ENCODE measurements at regions not wholly inside any gene's neighbourhood (a gene's known extent, or its start where the extent isn't known, plus 50 kb on each side); places are given as distances from the start of the nearest gene placed in this dataset.

GRCh38 chr2:221629468-221629867 lies 57.4 kb upstream of the EPHA4 start:
- Mint-ChIP-seq H3K36me3 (ENCODE audit: low read depth, unreplicated experiment) (no peaks in the 10 kb centered on the region), H3K27me3 (ENCODE audit: unreplicated experiment) (no peaks in the 10 kb centered on the region), H3K27ac (ENCODE audit: unreplicated experiment) (no peak overlapping the region), H3K4me1 (ENCODE audit: unreplicated experiment) (no peaks in the 10 kb centered on the region), H3K9me3 (ENCODE audit: unreplicated experiment) (no peaks in the 10 kb centered on the region), H3K4me3 (ENCODE audit: unreplicated experiment) (no peak overlapping the region)
- no peak for DNase-seq (ENCODE audit: low spot score)
- no peak for TF ChIP-seq CTCF (IDR thresholded peaks at IDR 0.05; ENCODE audit: unreplicated experiment)

- Mint-ChIP-seq H3K4me3 (ENCODE audit: unreplicated experiment) (no peak overlapping the region), H3K27me3 (ENCODE audit: unreplicated experiment) (no peaks in the 10 kb centered on the region), H3K27ac (ENCODE audit: unreplicated experiment) (no peak overlapping the region), H3K9me3 (ENCODE audit: unreplicated experiment) (no peaks in the 10 kb centered on the region), H3K36me3 (ENCODE audit: low read depth, unreplicated experiment) (no peaks in the 10 kb centered on the region), H3K4me1 (ENCODE audit: unreplicated experiment) (peaks cover 13% of the 10 kb centered on the region)
- no peak for DNase-seq (ENCODE audit: low spot score)
- TF ChIP-seq CTCF (IDR thresholded peaks at IDR 0.05; ENCODE audit: unreplicated experiment), result no peak
These were observed 52.4 kb upstream of the EPHA4 start for GRCh38 chr2:221624475-221624874.
